HG03442 (cell line): ENCODE measurements at regions not wholly inside any gene's neighbourhood (a gene's known extent, or its start where the extent isn't known, plus 50 kb on each side); places are given as distances from the start of the nearest gene placed in this dataset.

Experiments
- ATAC-seq: cut with Tn5 transposase; IDR thresholded peaks from one replicate; pipeline ENCODE4 v1.9.1; 2021; ENCODE audit warnings: mild to moderate bottlenecking, moderate library complexity; ENCODE audit not compliant: unreplicated experiment

GRCh38 chr14:97027256-97027999 lies 230.2 kb downstream of the VRK1 start:
- no peak for ATAC-seq

GRCh38 chr14:97028382-97028781 lies 231.2 kb downstream of the VRK1 start:
- no peak for ATAC-seq

- no peak for ATAC-seq
Observed at GRCh38 chr14:97029800-97030199, 232.6 kb downstream of the VRK1 start.

GRCh38 chr14:97031530-97031929 lies 234.3 kb downstream of the VRK1 start:
- no peak for ATAC-seq

- ATAC-seq = no peak
Observed at GRCh38 chr14:97033556-97034081, 236.4 kb downstream of the VRK1 start.

GRCh38 chr14:97036086-97036852 lies 239.1 kb downstream of the VRK1 start:
- no peak for ATAC-seq

GRCh38 chr14:97039717-97040363 lies 242.7 kb downstream of the VRK1 start:
- ATAC-seq = no peak

GRCh38 chr14:97046967-97047366 lies 249.8 kb downstream of the VRK1 start:
- ATAC-seq = no peak

- no peak for ATAC-seq
Observed at GRCh38 chr14:97052001-97052400, 254.8 kb downstream of the VRK1 start.

GRCh38 chr14:97053941-97054340 lies 256.8 kb downstream of the VRK1 start:
- no peak for ATAC-seq

- no peak for ATAC-seq
Observed at GRCh38 chr14:97055355-97055754, 258.2 kb downstream of the VRK1 start.

GRCh38 chr14:97056086-97056485 lies 258.9 kb downstream of the VRK1 start:
- no peak for ATAC-seq

- ATAC-seq = no peak
Observed at GRCh38 chr14:97057238-97058073, 260.3 kb downstream of the VRK1 start.

- ATAC-seq = no peak
Observed at GRCh38 chr14:97058074-97058467, 260.9 kb downstream of the VRK1 start.

- no peak for ATAC-seq
Observed at GRCh38 chr14:97058589-97058988, 261.4 kb downstream of the VRK1 start.

GRCh38 chr14:97061198-97061597 lies 264.0 kb downstream of the VRK1 start:
- no peak for ATAC-seq

- no peak for ATAC-seq
Observed at GRCh38 chr14:97061714-97062113, 264.5 kb downstream of the VRK1 start.

GRCh38 chr14:97065305-97066067 lies 268.3 kb downstream of the VRK1 start:
- ATAC-seq = no peak

- ATAC-seq = no peak
Observed at GRCh38 chr14:97066068-97066899, 269.1 kb downstream of the VRK1 start.
